Liver (tissue), 8 donors: ENCODE measurements at regions not wholly inside any gene's neighbourhood (a gene's known extent, or its start where the extent isn't known, plus 50 kb on each side); places are given as distances from the start of the nearest gene placed in this dataset.

Experiments
- DNase-seq: peaks from one replicate; pipeline ENCODE4 v3.0.0-alpha.2; 2017; ENCODE audit warnings: low spot score
- H3K27ac ChIP-seq, 2 donors: one replicate each; pipeline ENCODE4 v1.7.0; 2013; ENCODE audit warnings: inconsistent platforms in 2 of 2, low read length in 2 of 2, control low read depth in 1 of 2, low read depth in 1 of 2, mild to moderate bottlenecking in 1 of 2
- H3K27me3 ChIP-seq, 4 donors: one replicate each; pipeline versions ENCODE4 v1.6.1 to v1.7.0; 2013; ENCODE audit warnings: low read length in 3 of 4, inconsistent platforms in 1 of 4, mild to moderate bottlenecking in 1 of 4, moderate library complexity in 1 of 4; ENCODE audit not compliant: control insufficient read depth in 4 of 4, insufficient read depth in 4 of 4
- H3K36me3 ChIP-seq, 4 donors: one replicate each; pipeline versions ENCODE4 v1.6.1 to v1.7.0; 2013; ENCODE audit warnings: low read length in 3 of 4, mild to moderate bottlenecking in 3 of 4, low read depth in 1 of 4, moderate library complexity in 1 of 4; ENCODE audit not compliant: control insufficient read depth in 4 of 4, insufficient read depth in 3 of 4
- H3K4me1 ChIP-seq, 4 donors: one replicate each; pipeline versions ENCODE4 v1.6.1 to v1.7.0; 2013; ENCODE audit warnings: low read length in 3 of 4, mild to moderate bottlenecking in 3 of 4, moderate library complexity in 1 of 4; ENCODE audit not compliant: control insufficient read depth in 4 of 4, insufficient read depth in 4 of 4
- H3K4me3 ChIP-seq, 3 donors: one replicate each; pipeline versions ENCODE4 v1.6.1 to v1.7.0; 2013; ENCODE audit warnings: low read length in 3 of 3, control low read depth in 1 of 3, low read depth in 1 of 3, mild to moderate bottlenecking in 1 of 3
- H3K9ac ChIP-seq, 2 donors: one replicate each; pipeline ENCODE4 v1.7.0; 2013; ENCODE audit warnings: low read length in 2 of 2, mild to moderate bottlenecking in 2 of 2, moderate library complexity in 2 of 2, control low read depth in 1 of 2, low read depth in 1 of 2
- H3K9me3 ChIP-seq, 4 donors: one replicate each; pipeline versions ENCODE4 v1.6.1 to v1.7.0; 2013; ENCODE audit warnings: low read length in 3 of 4; ENCODE audit not compliant: control insufficient read depth in 4 of 4
- ATF3 ChIP-seq: IDR thresholded peaks from 2 replicates; pipeline ENCODE4 v1.6.1; 2016; ENCODE audit warnings: antibody characterized with exemption
- CTCF ChIP-seq: fragments of 150-350 bp; IDR thresholded peaks from 2 replicates; pipeline ENCODE4 v1.5.1; 2017; ENCODE audit warnings: improper control_type of control experiment, low read depth, low read length; ENCODE audit not compliant: missing input control
- EGR1 ChIP-seq, 2 donors: IDR thresholded peaks; 2 replicates each; pipeline ENCODE4 v1.6.1; 2016 to 2018; ENCODE audit warnings: antibody characterized with exemption in 2 of 2, low read depth in 2 of 2
- FOXA1 ChIP-seq: IDR thresholded peaks from 2 replicates; pipeline ENCODE4 v1.6.1; 2016; ENCODE audit warnings: antibody characterized with exemption
- HNF4G ChIP-seq: IDR thresholded peaks from 2 replicates; pipeline ENCODE4 v1.6.1; 2016; ENCODE audit warnings: antibody characterized with exemption
- JUND ChIP-seq, 2 donors: IDR thresholded peaks; 2 replicates each; pipeline ENCODE4 v1.6.1; 2016; ENCODE audit warnings: antibody characterized with exemption in 2 of 2
- NR2F2 ChIP-seq: IDR thresholded peaks from 2 replicates; pipeline ENCODE4 v1.6.1; 2016; ENCODE audit warnings: antibody characterized with exemption
- REST ChIP-seq: IDR thresholded peaks from 2 replicates; pipeline ENCODE4 v1.6.1; 2016; ENCODE audit warnings: antibody characterized with exemption, mild to moderate bottlenecking
- RXRA ChIP-seq, 2 donors: IDR thresholded peaks; 2 replicates each; pipeline ENCODE4 v1.6.1; 2017 to 2018; ENCODE audit warnings: antibody characterized with exemption in 2 of 2, mild to moderate bottlenecking in 1 of 2
- TAF1 ChIP-seq: conservative IDR thresholded peaks from 2 replicates; pipeline ENCODE4 v1.6.1; 2016; ENCODE audit warnings: antibody characterized with exemption, mild to moderate bottlenecking
- YY1 ChIP-seq: IDR thresholded peaks from 2 replicates; pipeline ENCODE4 v1.6.1; 2016; ENCODE audit warnings: antibody characterized with exemption, mild to moderate bottlenecking
- ZBTB33 ChIP-seq: IDR thresholded peaks from 2 replicates; pipeline ENCODE4 v1.6.1; 2016; ENCODE audit warnings: antibody characterized with exemption
- WGBS: extraction: QIAGEN DNeasy Blood & Tissue Kit; methylation state at CpG from one replicate; pipeline ENCODE4 v1.1.7; 2013; 5-methylcytosine and 5-hydroxymethylcytosine counted together
- donor health status: healthy.
- donor health status: healthy.
- donor health status: healthy.
- donor health status: healthy.
- donor health status: healthy.

- Histone ChIP-seq H3K27me3 (no peaks in the 10 kb centered on the region), H3K9ac (no peak overlapping the region), H3K36me3 (no peaks in the 10 kb centered on the region), H3K9me3 (peaks cover 0 to 7% (median 2%) of the 10 kb centered on the region in 4 donors), H3K4me1 (no peaks in the 10 kb centered on the region), H3K27ac (no peak overlapping the region), H3K4me3 (no peak overlapping the region)
- TF ChIP-seq CTCF = no peak
- no peak for DNase-seq
- 83% methylated on average over 3 of the region's 3 CpGs for WGBS
Observed at GRCh38 chr4:173866322-173867026, 336.4 kb upstream of the HAND2 start.

GRCh38 chr4:173862754-173863153 is 332.7 kb upstream of the HAND2 start:
- Histone ChIP-seq H3K36me3 (no peaks in the 10 kb centered on the region), H3K9ac (no peak overlapping the region), H3K27me3 (no peaks in the 10 kb centered on the region), H3K9me3 (peaks cover 0 to 7% (median 2%) of the 10 kb centered on the region in 4 donors), H3K4me1 (no peaks in the 10 kb centered on the region), H3K27ac (no peak overlapping the region), H3K4me3 (no peak overlapping the region)
- WGBS = 73% methylated on average over 3 of the region's 3 CpGs
- TF ChIP-seq JUND (IDR thresholded peaks at IDR 0.05) (no peak), NR2F2 (no peak), EGR1 (IDR thresholded peaks at IDR 0.05; ENCODE audit: low read depth in 2 of 2) (no peak), REST (no peak)
- DNase-seq = no peak

- Histone ChIP-seq H3K4me1 (no peaks in the 10 kb centered on the region), H3K4me3 (no peak overlapping the region), H3K27me3 (no peaks in the 10 kb centered on the region), H3K27ac (no peak overlapping the region), H3K36me3 (no peaks in the 10 kb centered on the region), H3K9ac (no peak overlapping the region), H3K9me3 (peaks cover 0 to 9% (median 3%) of the 10 kb centered on the region in 4 donors)
- DNase-seq = no peak
- 58% methylated on average over 2 of the region's 2 CpGs for WGBS
- TF ChIP-seq TAF1 (no peak), JUND (IDR thresholded peaks at IDR 0.05) (no peak), HNF4G (no peak), FOXA1 (no peak), ZBTB33 (no peak), ATF3 (no peak), REST (no peak), YY1 (no peak), RXRA (IDR thresholded peaks at IDR 0.05) (no peak), CTCF (no peak)
Observed at GRCh38 chr4:173860094-173860493, 330.1 kb upstream of the HAND2 start.
